ENCODE measurements at regions not wholly inside any gene's neighbourhood (a gene's known extent, or its start where the extent isn't known, plus 50 kb on each side); places are given as distances from the start of the nearest gene placed in this dataset.

- H3K9me2 ChIP-seq (ENCODE audit: insufficient read depth, low read length) = no peaks in the 10 kb centered on the region
- H3K27ac ChIP-seq (ENCODE audit: low read depth, low read length, poor library complexity, severe bottlenecking) = no peak overlapping the region
- TF ChIP-seq EZH2phosphoT487 (IDR thresholded peaks at IDR 0.05; ENCODE audit: borderline replicate concordance, low read depth, low read length) = no peak
- TF ChIP-seq, protein P1, sequence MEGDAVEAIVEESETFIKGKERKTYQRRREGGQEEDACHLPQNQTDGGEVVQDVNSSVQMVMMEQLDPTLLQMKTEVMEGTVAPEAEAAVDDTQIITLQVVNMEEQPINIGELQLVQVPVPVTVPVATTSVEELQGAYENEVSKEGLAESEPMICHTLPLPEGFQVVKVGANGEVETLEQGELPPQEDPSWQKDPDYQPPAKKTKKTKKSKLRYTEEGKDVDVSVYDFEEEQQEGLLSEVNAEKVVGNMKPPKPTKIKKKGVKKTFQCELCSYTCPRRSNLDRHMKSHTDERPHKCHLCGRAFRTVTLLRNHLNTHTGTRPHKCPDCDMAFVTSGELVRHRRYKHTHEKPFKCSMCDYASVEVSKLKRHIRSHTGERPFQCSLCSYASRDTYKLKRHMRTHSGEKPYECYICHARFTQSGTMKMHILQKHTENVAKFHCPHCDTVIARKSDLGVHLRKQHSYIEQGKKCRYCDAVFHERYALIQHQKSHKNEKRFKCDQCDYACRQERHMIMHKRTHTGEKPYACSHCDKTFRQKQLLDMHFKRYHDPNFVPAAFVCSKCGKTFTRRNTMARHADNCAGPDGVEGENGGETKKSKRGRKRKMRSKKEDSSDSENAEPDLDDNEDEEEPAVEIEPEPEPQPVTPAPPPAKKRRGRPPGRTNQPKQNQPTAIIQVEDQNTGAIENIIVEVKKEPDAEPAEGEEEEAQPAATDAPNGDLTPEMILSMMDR (conservative IDR thresholded peaks at IDR 0.05; ENCODE audit: low read length) = no peak
- H3K9me3 ChIP-seq (ENCODE audit: low read length) = no peaks in the 10 kb centered on the region
- H3K4me3 ChIP-seq (ENCODE audit: low read depth, low read length, poor library complexity, severe bottlenecking) = no peak overlapping the region
- H2AFZ ChIP-seq (ENCODE audit: low read length) = no peak overlapping the region
- CTCF ChIA-PET (ENCODE audit: unreplicated experiment) = no interaction called here
- no peaks in the 10 kb centered on the region for H3K4me1 ChIP-seq (ENCODE audit: insufficient read depth, low read length, poor library complexity, severe bottlenecking)
- no peak overlapping the region for H3K4me2 ChIP-seq (ENCODE audit: low read length)
- no TSS peak for BruUV-seq (replicated peaks)
- H3K36me3 ChIP-seq (ENCODE audit: insufficient read depth, low read length) = no peaks in the 10 kb centered on the region
- no peak for DNase-seq (ENCODE audit: low spot score)
- intact Hi-C loops (cut with micrococcal nuclease; ENCODE audit: unreplicated experiment) = no loop called here
- no peaks in the 10 kb centered on the region for H4K20me1 ChIP-seq (ENCODE audit: insufficient read depth, low read length)
- no peaks in the 10 kb centered on the region for H3K79me2 ChIP-seq (ENCODE audit: insufficient read depth, low read depth, low read length)
- POLR2A ChIA-PET = interaction anchor here (0.6 kb wide), 1 partner anchor 38 kb away, joined by 5 read pairs; no protein-coding TSS in a partner anchor
These were observed 134.0 kb upstream of the RREB1 start for GRCh38 chr6:6973721-6974120.

- H3K9me3 ChIP-seq (ENCODE audit: low read length) = no peaks in the 10 kb centered on the region
- H2AFZ ChIP-seq (ENCODE audit: low read length) = no peak overlapping the region
- no peak overlapping the region for H3K27ac ChIP-seq (ENCODE audit: low read depth, low read length, poor library complexity, severe bottlenecking)
- no peaks in the 10 kb centered on the region for H3K36me3 ChIP-seq (ENCODE audit: insufficient read depth, low read length)
- no TSS peak for BruUV-seq (replicated peaks)
- ChIA-PET CTCF (ENCODE audit: unreplicated experiment) (no interaction called here), POLR2A (interaction anchor here (0.6 kb wide), 1 partner anchor 139 kb away, joined by 4 read pairs; no protein-coding TSS in a partner anchor)
- H3K4me2 ChIP-seq (ENCODE audit: low read length) = no peak overlapping the region
- intact Hi-C loops (cut with micrococcal nuclease; ENCODE audit: unreplicated experiment) = no loop called here
- no peaks in the 10 kb centered on the region for H3K79me2 ChIP-seq (ENCODE audit: insufficient read depth, low read depth, low read length)
- H3K9me2 ChIP-seq (ENCODE audit: insufficient read depth, low read length) = no peaks in the 10 kb centered on the region
- DNase-seq (ENCODE audit: low spot score) = no peak
- TF ChIP-seq, protein P1 (conservative IDR thresholded peaks at IDR 0.05; ENCODE audit: low read length) = no peak
- no peak for TF ChIP-seq EZH2phosphoT487 (IDR thresholded peaks at IDR 0.05; ENCODE audit: borderline replicate concordance, low read depth, low read length)
- H4K20me1 ChIP-seq (ENCODE audit: insufficient read depth, low read length) = no peaks in the 10 kb centered on the region
- no peak overlapping the region for H3K4me3 ChIP-seq (ENCODE audit: low read depth, low read length, poor library complexity, severe bottlenecking)
- no peaks in the 10 kb centered on the region for H3K4me1 ChIP-seq (ENCODE audit: insufficient read depth, low read length, poor library complexity, severe bottlenecking)
These were observed 132.2 kb upstream of the RREB1 start for GRCh38 chr6:6975459-6976111.

- Histone ChIP-seq H3K36me3 (ENCODE audit: insufficient read depth, low read length) (no peaks in the 10 kb centered on the region), H4K20me1 (ENCODE audit: insufficient read depth, low read length) (no peaks in the 10 kb centered on the region), H3K4me1 (ENCODE audit: insufficient read depth, low read length, poor library complexity, severe bottlenecking) (no peaks in the 10 kb centered on the region), H3K4me3 (ENCODE audit: low read depth, low read length, poor library complexity, severe bottlenecking) (no peak overlapping the region), H2AFZ (ENCODE audit: low read length) (no peak overlapping the region), H3K4me2 (ENCODE audit: low read length) (no peak overlapping the region), H3K9me2 (ENCODE audit: insufficient read depth, low read length) (no peaks in the 10 kb centered on the region), H3K9me3 (ENCODE audit: low read length) (no peaks in the 10 kb centered on the region), H3K79me2 (ENCODE audit: insufficient read depth, low read depth, low read length) (no peaks in the 10 kb centered on the region), H3K27ac (ENCODE audit: low read depth, low read length, poor library complexity, severe bottlenecking) (no peak overlapping the region)
- CTCF ChIA-PET (ENCODE audit: unreplicated experiment) = no interaction called here
- POLR2A ChIA-PET = interaction anchor here (0.6 kb wide), 1 partner anchor 1226 kb away, joined by 3 read pairs; no protein-coding TSS in a partner anchor
- no peak for DNase-seq (ENCODE audit: low spot score)
- no TSS peak for BruUV-seq (replicated peaks)
- no peak for TF ChIP-seq EZH2phosphoT487 (IDR thresholded peaks at IDR 0.05; ENCODE audit: borderline replicate concordance, low read depth, low read length)
- TF ChIP-seq, protein P1 (conservative IDR thresholded peaks at IDR 0.05; ENCODE audit: low read length) = no peak
- intact Hi-C loops (cut with micrococcal nuclease; ENCODE audit: unreplicated experiment) = no loop called here
These were observed 131.6 kb upstream of the RREB1 start for GRCh38 chr6:6976193-6976592.
